ENCODE measurements at regions not wholly inside any gene's neighbourhood (a gene's known extent, or its start where the extent isn't known, plus 50 kb on each side); places are given as distances from the start of the nearest gene placed in this dataset.

DNA sequence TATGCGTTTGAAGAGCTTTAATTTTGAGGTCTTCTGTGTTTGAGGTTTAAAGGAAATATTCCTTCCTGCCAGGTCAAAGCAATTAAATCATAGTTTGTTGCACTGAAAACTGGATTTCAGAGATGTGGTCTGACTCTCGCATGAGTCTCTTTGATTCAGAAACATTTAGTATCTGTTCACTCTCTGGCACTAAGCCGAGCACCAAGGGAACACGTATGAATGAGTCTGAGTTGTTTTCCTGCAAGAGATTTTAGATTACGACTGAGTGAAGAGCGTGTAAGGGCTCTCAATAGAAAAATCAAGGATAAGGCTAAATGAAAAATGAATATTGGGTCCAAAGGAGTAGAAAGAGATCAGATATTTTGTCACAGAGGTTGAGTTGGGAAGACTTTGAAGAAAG, 875.4 kb upstream of the PRKX start:
- WGBS: 59% methylated on average over 6 of the region's 6 CpGs
- Histone ChIP-seq H3K27me3 (no peaks in the 10 kb centered on the region), H3K4me1 (no peaks in the 10 kb centered on the region), H3K27ac (replicated peaks in 1 of 4) (no peak overlapping the region), H3K36me3 (no peaks in the 10 kb centered on the region), H3K4me3 (no peak overlapping the region), H3K9me3 (no peaks in the 10 kb centered on the region)
- TF ChIP-seq EP300 (IDR thresholded peaks at IDR 0.05) (no peak), POLR2A (IDR thresholded peaks at IDR 0.05; ENCODE audit: low read depth) (no peak), POLR2AphosphoS5 (IDR thresholded peaks at IDR 0.05) (no peak)
- TF ChIP-seq, protein P1, sequence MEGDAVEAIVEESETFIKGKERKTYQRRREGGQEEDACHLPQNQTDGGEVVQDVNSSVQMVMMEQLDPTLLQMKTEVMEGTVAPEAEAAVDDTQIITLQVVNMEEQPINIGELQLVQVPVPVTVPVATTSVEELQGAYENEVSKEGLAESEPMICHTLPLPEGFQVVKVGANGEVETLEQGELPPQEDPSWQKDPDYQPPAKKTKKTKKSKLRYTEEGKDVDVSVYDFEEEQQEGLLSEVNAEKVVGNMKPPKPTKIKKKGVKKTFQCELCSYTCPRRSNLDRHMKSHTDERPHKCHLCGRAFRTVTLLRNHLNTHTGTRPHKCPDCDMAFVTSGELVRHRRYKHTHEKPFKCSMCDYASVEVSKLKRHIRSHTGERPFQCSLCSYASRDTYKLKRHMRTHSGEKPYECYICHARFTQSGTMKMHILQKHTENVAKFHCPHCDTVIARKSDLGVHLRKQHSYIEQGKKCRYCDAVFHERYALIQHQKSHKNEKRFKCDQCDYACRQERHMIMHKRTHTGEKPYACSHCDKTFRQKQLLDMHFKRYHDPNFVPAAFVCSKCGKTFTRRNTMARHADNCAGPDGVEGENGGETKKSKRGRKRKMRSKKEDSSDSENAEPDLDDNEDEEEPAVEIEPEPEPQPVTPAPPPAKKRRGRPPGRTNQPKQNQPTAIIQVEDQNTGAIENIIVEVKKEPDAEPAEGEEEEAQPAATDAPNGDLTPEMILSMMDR (IDR thresholded peaks at IDR 0.05): no peak
- intact Hi-C loops (cut with DNase I): no loop called here
- no peak for DNase-seq (ENCODE audit: extremely low spot score)

DNA sequence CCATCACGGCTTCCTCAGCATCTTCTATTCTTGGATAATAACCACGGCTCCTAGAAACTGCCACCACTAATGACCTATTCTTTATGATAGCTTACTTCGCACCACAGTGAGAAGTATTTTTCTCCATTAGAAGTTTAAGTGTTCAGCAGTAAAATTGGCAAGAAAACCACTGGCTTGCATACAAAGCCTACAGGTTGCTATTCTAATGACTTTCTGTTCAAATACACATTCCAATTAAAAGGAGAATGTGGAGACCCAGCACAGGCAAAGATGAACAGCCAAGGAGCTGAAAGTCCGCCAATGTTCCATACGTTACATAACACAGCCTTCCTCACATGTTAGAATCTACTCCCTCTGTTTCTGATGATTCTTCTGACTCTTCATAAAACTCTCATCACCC, 875.0 kb upstream of the PRKX start:
- TF ChIP-seq POLR2AphosphoS5 (IDR thresholded peaks at IDR 0.05) (no peak), EP300 (IDR thresholded peaks at IDR 0.05) (no peak), POLR2A (IDR thresholded peaks at IDR 0.05; ENCODE audit: low read depth) (no peak)
- TF ChIP-seq, protein P1 (IDR thresholded peaks at IDR 0.05): no peak
- intact Hi-C loops (cut with DNase I): no loop called here
- whole genome bisulfite sequencing: 56% methylated on average over 5 of the region's 5 CpGs

DNA sequence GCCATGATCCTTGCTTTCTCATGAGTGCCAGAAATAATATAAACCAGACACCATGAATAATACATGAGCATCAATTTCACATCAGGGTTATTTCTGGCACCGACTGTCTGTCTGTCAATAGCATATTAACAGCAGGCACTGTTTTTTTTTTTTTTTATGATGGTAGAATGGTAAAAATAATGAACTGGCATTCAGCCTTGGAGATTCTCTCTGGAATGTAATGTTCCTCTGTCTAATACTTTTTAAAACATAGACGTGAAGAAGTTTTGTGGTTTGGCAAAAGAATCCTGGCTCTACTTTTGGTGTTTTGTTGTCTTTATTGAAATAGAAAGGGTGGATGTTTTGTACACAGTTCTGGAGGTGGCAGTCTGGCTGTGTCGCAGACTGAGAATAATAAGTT, 874.6 kb upstream of the PRKX start:
- Histone ChIP-seq H3K27me3 (no peaks in the 10 kb centered on the region), H3K36me3 (no peaks in the 10 kb centered on the region), H3K4me1 (no peaks in the 10 kb centered on the region), H3K9me3 (no peaks in the 10 kb centered on the region), H3K27ac (replicated peaks in 1 of 4) (no peak overlapping the region), H3K4me3 (no peak overlapping the region)
- DNase-seq (ENCODE audit: extremely low spot score): no peak
- WGBS: 59% methylated on average over 3 of the region's 3 CpGs
- TF ChIP-seq, protein P1 (IDR thresholded peaks at IDR 0.05): no peak
- TF ChIP-seq EP300 (IDR thresholded peaks at IDR 0.05): no peak
- no peak for TF ChIP-seq POLR2AphosphoS5 (IDR thresholded peaks at IDR 0.05)
- no peak for TF ChIP-seq POLR2A (IDR thresholded peaks at IDR 0.05; ENCODE audit: low read depth)
- intact Hi-C loops (cut with DNase I): no loop called here

More for the DNA sequence above, 875.0 kb upstream of the PRKX start:
- Histone ChIP-seq H3K36me3 (no peaks in the 10 kb centered on the region), H3K27me3 (no peaks in the 10 kb centered on the region), H3K27ac (replicated peaks in 1 of 4) (no peak overlapping the region), H3K4me3 (no peak overlapping the region), H3K4me1 (no peaks in the 10 kb centered on the region), H3K9me3 (no peaks in the 10 kb centered on the region)
- DNase-seq (ENCODE audit: extremely low spot score): no peak

DNA sequence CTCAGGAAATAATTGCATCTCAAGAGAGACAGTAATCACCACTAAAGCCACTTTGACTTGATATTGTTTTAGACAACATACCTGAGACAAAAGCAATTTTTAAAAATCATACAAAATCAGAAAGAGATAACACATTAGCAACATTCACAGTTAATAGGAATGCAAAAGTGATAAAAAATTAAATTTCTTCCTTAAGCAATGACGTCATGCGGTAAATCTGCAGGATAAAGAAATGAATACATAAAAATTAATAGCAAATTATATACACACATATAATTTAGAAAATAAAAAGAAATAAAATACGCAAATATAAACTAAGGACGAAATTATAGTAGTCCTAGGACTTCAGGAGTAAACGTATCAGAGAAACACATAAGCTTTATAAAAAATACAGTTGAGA, 866.5 kb upstream of the PRKX start:
- Histone ChIP-seq H3K9me3 (no peaks in the 10 kb centered on the region), H3K27ac (replicated peaks in 1 of 4) (no peak overlapping the region), H3K4me3 (no peak overlapping the region), H3K27me3 (no peaks in the 10 kb centered on the region), H3K4me1 (no peaks in the 10 kb centered on the region), H3K36me3 (no peaks in the 10 kb centered on the region)
- intact Hi-C loops (cut with DNase I): no loop called here
- 84% methylated on average over 5 of the region's 5 CpGs for WGBS
- no peak for DNase-seq (ENCODE audit: extremely low spot score)
- TF ChIP-seq, protein P1 (IDR thresholded peaks at IDR 0.05): no peak
- TF ChIP-seq POLR2AphosphoS5 (IDR thresholded peaks at IDR 0.05) (no peak), EP300 (IDR thresholded peaks at IDR 0.05) (no peak), POLR2A (IDR thresholded peaks at IDR 0.05; ENCODE audit: low read depth) (no peak)

DNA sequence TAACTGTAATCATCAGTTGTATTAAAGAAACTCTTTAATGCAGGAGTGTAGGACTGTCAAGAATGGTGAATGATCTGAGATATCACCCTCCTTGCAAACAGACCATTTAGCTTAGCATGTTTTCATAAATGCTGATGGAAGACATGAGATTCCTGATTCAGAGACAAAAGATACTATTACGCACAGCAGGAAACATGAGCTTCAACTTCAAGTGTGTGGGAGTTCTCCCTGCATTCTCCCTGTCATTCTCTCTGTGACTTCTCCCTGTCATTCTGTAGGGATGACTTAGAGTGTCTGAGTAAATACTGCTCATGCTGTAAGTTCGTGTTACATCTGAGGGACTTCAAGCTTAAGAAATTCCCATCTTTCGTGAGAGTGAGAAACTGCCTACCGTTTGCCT, 866.0 kb upstream of the PRKX start:
- no peak overlapping the region for H3K4me3 ChIP-seq
- 74% methylated on average over 4 of the region's 4 CpGs for WGBS
- TF ChIP-seq EP300 (IDR thresholded peaks at IDR 0.05) (no peak), POLR2A (IDR thresholded peaks at IDR 0.05; ENCODE audit: low read depth) (no peak), POLR2AphosphoS5 (IDR thresholded peaks at IDR 0.05) (no peak)
- TF ChIP-seq, protein P1 (IDR thresholded peaks at IDR 0.05): no peak
- DNase-seq (ENCODE audit: extremely low spot score): no peak
- H3K9me3 ChIP-seq: no peaks in the 10 kb centered on the region
- no peaks in the 10 kb centered on the region for H3K4me1 ChIP-seq
- H3K36me3 ChIP-seq: no peaks in the 10 kb centered on the region
- H3K27ac ChIP-seq (replicated peaks in 1 of 4): no peak overlapping the region
- H3K27me3 ChIP-seq: no peaks in the 10 kb centered on the region
- intact Hi-C loops (cut with DNase I): no loop called here
